A673 (cell line): ENCODE measurements at regions not wholly inside any gene's neighbourhood (a gene's known extent, or its start where the extent isn't known, plus 50 kb on each side); places are given as distances from the start of the nearest gene placed in this dataset.

Experiments
- CTCF ChIP-seq: fragments of 300-800, 200-600 bp; sonication (generic); conservative IDR thresholded peaks from 2 replicates; pipeline ENCODE4 v1.5.1; 2017; ENCODE audit warnings: low read depth, mild to moderate bottlenecking, antibody characterized with exemption, low read length, moderate library complexity, mixed read lengths
- EZH2 ChIP-seq: fragments of 200-600 bp; sonication (generic); IDR thresholded peaks from 2 replicates; pipeline ENCODE4 v1.6.1; 2017; ENCODE audit warnings: borderline replicate concordance, low read depth, mild to moderate bottlenecking, mixed read lengths, antibody characterized with exemption, low read length; ENCODE audit not compliant: poor library complexity, severe bottlenecking

GRCh38 chr9:30356221-30356620, 2028.2 kb upstream of the ACO1 start:
- no peak for TF ChIP-seq CTCF
- no peak for TF ChIP-seq EZH2
